Esophagus squamous epithelium (tissue), 5 donors: ENCODE measurements at regions not wholly inside any gene's neighbourhood (a gene's known extent, or its start where the extent isn't known, plus 50 kb on each side); places are given as distances from the start of the nearest gene placed in this dataset.
A peak's percentile ranks its signal among the peaks of the same experiment; 100 is the strongest.

Experiments
- DNase-seq: peaks from one replicate; lab custom pipeline; 2025; lab: John Stamatoyannopoulos, UW
- H3K27ac ChIP-seq, 4 donors: fragments of 200-600 bp; sonication (generic); one replicate each; pipeline ENCODE4 v1.5.1; 2016 to 2019; ENCODE audit warnings: mild to moderate bottlenecking in 1 of 4
- H3K27me3 ChIP-seq, 4 donors: fragments of 200-600 bp; sonication (generic); 1 replicate in 3 of 4; 2 replicates in 1 of 4; pipeline versions ENCODE4 v1.5.1 to v1.6.0; 2017 to 2021; ENCODE audit warnings: antibody characterized with exemption in 1 of 4
- H3K36me3 ChIP-seq, 3 donors: fragments of 200-600 bp; sonication (generic); one replicate each; pipeline ENCODE4 v1.5.1; 2016 to 2019
- H3K4me1 ChIP-seq, 3 donors: fragments of 200-600 bp; sonication (generic); one replicate each; pipeline ENCODE4 v1.5.1; 2017 to 2019
- H3K4me3 ChIP-seq, 4 donors: fragments of 200-600 bp; sonication (generic); 1 replicate in 3 of 4; 2 replicates in 1 of 4; pipeline ENCODE4 v1.5.1; 2016 to 2019; ENCODE audit warnings: mild to moderate bottlenecking in 2 of 4, moderate library complexity in 1 of 4
- H3K9me3 ChIP-seq, 3 donors: fragments of 200-600 bp; sonication (generic); one replicate each; pipeline ENCODE4 v1.5.1; 2016 to 2019
- CTCF ChIP-seq, 6 experiments: fragments of 450-650 bp in 4 of 6; fragments of 200-600 bp in 2 of 6; sonication (generic) in 2 of 6; IDR thresholded peaks; one replicate each; pipeline ENCODE4 v1.5.1; 2016 to 2019; ENCODE audit warnings: antibody characterized with exemption in 6 of 6, mild to moderate bottlenecking in 4 of 6, moderate library complexity in 4 of 6
- POLR2A ChIP-seq, 4 donors: fragments of 450-650 bp; IDR thresholded peaks; one replicate each; pipeline ENCODE4 v1.6.1; 2017; ENCODE audit warnings: antibody characterized with exemption in 4 of 4, mild to moderate bottlenecking in 4 of 4, moderate library complexity in 3 of 4
- WGBS, 2 donors: methylation state at CpG; one replicate each; pipeline ENCODE4 v1.1.5; 2018; 5-methylcytosine and 5-hydroxymethylcytosine counted together
- intact Hi-C: fragments of 100-400 bp; cut with DNase I; formaldehyde crosslinking; loops from one replicate; pipeline ENCODE4 v1.15.0; 2022
- donor health status: DM: yes; HTN: yes; CAD: no.

GRCh38 chr7:32428546-32428945 is 61.6 kb downstream of the LSM5 start:
- Histone ChIP-seq H3K27me3 (peaks cover 0 to 59% (median 6%) of the 10 kb centered on the region in 4 donors), H3K27ac (no peak overlapping the region), H3K36me3 (no peaks in the 10 kb centered on the region), H3K4me1 (no peaks in the 10 kb centered on the region), H3K9me3 (peaks cover 0 to 10% (median 8%) of the 10 kb centered on the region in 3 donors), H3K4me3 (no peak overlapping the region)
- TF ChIP-seq POLR2A (IDR thresholded peaks at IDR 0.05): no peak
- no peak for TF ChIP-seq CTCF (IDR thresholded peaks at IDR 0.05)
- intact Hi-C loops: no loop called here
- 6 to 9% methylated on average over 3 to 6 of the region's 13 CpGs for WGBS, 2 donors
- DNase-seq: no peak

- Histone ChIP-seq H3K4me1 (no peaks in the 10 kb centered on the region), H3K9me3 (peaks cover 0 to 10% (median 8%) of the 10 kb centered on the region in 3 donors), H3K27me3 (peaks cover 0 to 59% (median 6%) of the 10 kb centered on the region in 4 donors), H3K27ac (no peak overlapping the region), H3K36me3 (no peaks in the 10 kb centered on the region), H3K4me3 (no peak overlapping the region)
- DNase-seq: no peak
- 15 to 18% methylated on average over 10 to 15 of the region's 48 CpGs for WGBS, 2 donors
- intact Hi-C loops: no loop called here
- TF ChIP-seq POLR2A (IDR thresholded peaks at IDR 0.05) (no peak), CTCF (IDR thresholded peaks at IDR 0.05) (peak in 1 of 6 experiments; percentile 33)
Measured at GRCh38 chr7:32427769-32428291, 62.4 kb downstream of the LSM5 start.

GRCh38 chr7:32416846-32417245 is 73.3 kb downstream of the LSM5 start:
- H3K27me3 ChIP-seq: peaks cover 0 to 28% (median 0%) of the 10 kb centered on the region in 4 donors
- H3K4me3 ChIP-seq: no peak overlapping the region
- H3K36me3 ChIP-seq: no peaks in the 10 kb centered on the region
- intact Hi-C loops: no loop called here
- no peak for DNase-seq
- 64 to 77% methylated on average over 8 of the region's 8 CpGs for WGBS, 2 donors
- no peaks in the 10 kb centered on the region for H3K4me1 ChIP-seq
- no peak overlapping the region for H3K27ac ChIP-seq
- TF ChIP-seq POLR2A (IDR thresholded peaks at IDR 0.05) (no peak), CTCF (IDR thresholded peaks at IDR 0.05) (no peak)
- no peaks in the 10 kb centered on the region for H3K9me3 ChIP-seq

- no peak for TF ChIP-seq CTCF (IDR thresholded peaks at IDR 0.05)
- TF ChIP-seq POLR2A (IDR thresholded peaks at IDR 0.05): no peak
- no peaks in the 10 kb centered on the region for H3K9me3 ChIP-seq
- intact Hi-C loops: no loop called here
- no peak overlapping the region for H3K4me3 ChIP-seq
- no peaks in the 10 kb centered on the region for H3K36me3 ChIP-seq
- H3K27me3 ChIP-seq: peaks cover 0 to 28% (median 0%) of the 10 kb centered on the region in 4 donors
- WGBS, 2 donors: 33 to 62% methylated on average over 1 to 7 of the region's 10 CpGs
- H3K4me1 ChIP-seq: no peaks in the 10 kb centered on the region
- DNase-seq: no peak
- no peak overlapping the region for H3K27ac ChIP-seq
Measured at GRCh38 chr7:32415936-32416335, 74.2 kb downstream of the LSM5 start.

GRCh38 chr7:32415519-32415918 is 74.7 kb downstream of the LSM5 start:
- 41 to 50% methylated on average over 6 of the region's 6 CpGs for WGBS, 2 donors
- no peak for DNase-seq
- TF ChIP-seq CTCF (IDR thresholded peaks at IDR 0.05) (no peak), POLR2A (IDR thresholded peaks at IDR 0.05) (no peak)

More at GRCh38 chr7:32415519-32415918, 74.7 kb downstream of the LSM5 start:
- peaks cover 0 to 28% (median 0%) of the 10 kb centered on the region in 4 donors for H3K27me3 ChIP-seq
- no peak overlapping the region for H3K27ac ChIP-seq
- H3K9me3 ChIP-seq: no peaks in the 10 kb centered on the region
- intact Hi-C loops: no loop called here
- no peaks in the 10 kb centered on the region for H3K36me3 ChIP-seq
- H3K4me1 ChIP-seq: no peaks in the 10 kb centered on the region
- H3K4me3 ChIP-seq: no peak overlapping the region
